MM.1S (cell line): ENCODE measurements at regions not wholly inside any gene's neighbourhood (a gene's known extent, or its start where the extent isn't known, plus 50 kb on each side); places are given as distances from the start of the nearest gene placed in this dataset.
"Not testable (repeated sequence)": the region's sequence is repeated elsewhere in the genome, so short reads cannot be mapped to it uniquely, and the experiment has no call there.

Experiments used
- DNase-seq: peaks from one replicate; pipeline ENCODE4 v3.0.0-alpha.2; 2015
- H2AFZ ChIP-seq: fragments of 300-600 bp; sonication (generic); 2 replicates; pipeline ENCODE4 v1.6.0; 2016; ENCODE audit warnings: antibody characterized with exemption, low read length
- H3F3A ChIP-seq: fragments of 300-600 bp; sonication (generic); 2 replicates; pipeline ENCODE4 v1.6.1; 2016; ENCODE audit warnings: mild to moderate bottlenecking, antibody characterized with exemption, low read length, moderate library complexity, mixed read lengths; ENCODE audit not compliant: insufficient read depth
- H3K27ac ChIP-seq: fragments of 300-600 bp; sonication (generic); 2 replicates; pipeline ENCODE4 v1.5.1; 2016; ENCODE audit warnings: mild to moderate bottlenecking, low read length
- H3K27me3 ChIP-seq: fragments of 300-600 bp; sonication (generic); replicated peaks from 2 replicates; pipeline ENCODE4 v1.6.0; 2016; ENCODE audit warnings: low read length; ENCODE audit not compliant: insufficient read depth
- H3K36me3 ChIP-seq: fragments of 300-600 bp; sonication (generic); replicated peaks from 2 replicates; pipeline ENCODE4 v1.6.1; 2016; ENCODE audit warnings: mild to moderate bottlenecking, low read length, mixed read lengths; ENCODE audit not compliant: insufficient read depth
- H3K4me1 ChIP-seq: fragments of 300-600 bp; sonication (generic); 2 replicates; pipeline ENCODE4 v1.6.1; 2016; ENCODE audit warnings: low read length, mixed read lengths
- H3K4me2 ChIP-seq: fragments of 300-600 bp; sonication (generic); 2 replicates; pipeline ENCODE4 v1.6.0; 2016; ENCODE audit warnings: low read depth, low read length
- H3K4me3 ChIP-seq: fragments of 300-600 bp; sonication (generic); 2 replicates; pipeline ENCODE4 v1.5.1; 2016; ENCODE audit warnings: low read length, mixed read lengths
- H3K79me2 ChIP-seq: fragments of 300-600 bp; sonication (generic); 2 replicates; pipeline ENCODE4 v1.6.1; 2016; ENCODE audit warnings: mixed run types, low read length, mixed read lengths
- H3K9ac ChIP-seq: fragments of 300-600 bp; sonication (generic); 2 replicates; pipeline ENCODE4 v1.6.1; 2016; ENCODE audit warnings: low read length, mixed read lengths
- H3K9me2 ChIP-seq: fragments of 300-600 bp; sonication (generic); replicated peaks from 2 replicates; pipeline ENCODE4 v1.6.1; 2016; ENCODE audit warnings: mild to moderate bottlenecking, low read length, mixed read lengths; ENCODE audit not compliant: insufficient read depth
- H3K9me3 ChIP-seq: fragments of 300-600 bp; sonication (generic); replicated peaks from 2 replicates; pipeline ENCODE4 v1.6.1; 2016; ENCODE audit warnings: mild to moderate bottlenecking, low read length, mixed read lengths; ENCODE audit not compliant: insufficient read depth
- H4K20me1 ChIP-seq: fragments of 300-600 bp; sonication (generic); 2 replicates; pipeline ENCODE4 v1.6.1; 2016; ENCODE audit warnings: mild to moderate bottlenecking, low read length, moderate library complexity, mixed read lengths; ENCODE audit not compliant: insufficient read depth
- CTCF ChIP-seq: fragments of 300-600 bp; sonication (generic); IDR thresholded peaks from 2 replicates; pipeline ENCODE4 v1.5.1; 2016; ENCODE audit warnings: antibody characterized with exemption, low read length, mixed read lengths
- EZH2 ChIP-seq: fragments of 300-600 bp; sonication (generic); optimal IDR thresholded peaks from 2 replicates; pipeline ENCODE3; 2017; ENCODE audit warnings: low read depth, mild to moderate bottlenecking, antibody characterized with exemption, low read length, mixed read lengths
- EZH2phosphoT487 ChIP-seq: fragments of 300-600 bp; sonication (generic); IDR thresholded peaks from 2 replicates; pipeline ENCODE4 v1.6.1; 2018; ENCODE audit warnings: antibody characterized with exemption, low read length

DNA sequence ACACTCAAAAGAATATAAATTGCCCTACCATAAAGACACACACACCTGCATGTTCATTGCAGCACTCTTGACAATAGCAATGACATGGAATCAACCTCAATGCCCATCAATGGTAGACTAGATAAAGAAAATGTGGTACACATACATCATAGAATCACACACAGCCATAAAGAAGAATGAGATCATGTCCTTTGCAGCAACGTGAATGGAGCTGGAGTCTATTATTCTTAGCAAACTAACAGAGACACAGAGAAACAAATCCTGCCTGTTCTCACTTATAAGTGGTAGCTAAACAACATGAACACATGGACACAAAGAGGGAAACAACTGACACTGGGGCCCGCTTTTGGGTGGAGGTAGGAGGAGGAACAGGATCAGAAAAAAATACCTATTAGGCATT lies 2062.2 kb upstream of the CDH6 start:
- H3K9me2 ChIP-seq, result no peaks in the 10 kb centered on the region
- H3K27ac ChIP-seq, result no peak overlapping the region
- H3K79me2 ChIP-seq, result no peaks in the 10 kb centered on the region
- no peaks in the 10 kb centered on the region for H3K9me3 ChIP-seq
- no peak for TF ChIP-seq CTCF
- TF ChIP-seq EZH2phosphoT487, result no peak
- TF ChIP-seq EZH2, result no peak
- no peak overlapping the region for H2AFZ ChIP-seq
- no peak overlapping the region for H3K4me2 ChIP-seq
- no peaks in the 10 kb centered on the region for H3K27me3 ChIP-seq
- no peak for DNase-seq
- H3F3A ChIP-seq, result no peaks in the 10 kb centered on the region
- no peaks in the 10 kb centered on the region for H3K4me1 ChIP-seq
- H3K9ac ChIP-seq, result no peak overlapping the region
- no peak overlapping the region for H3K4me3 ChIP-seq
- H4K20me1 ChIP-seq, result no peaks in the 10 kb centered on the region
- H3K36me3 ChIP-seq, result no peaks in the 10 kb centered on the region

- DNase-seq, result no peak
- Histone ChIP-seq H4K20me1 (no peaks in the 10 kb centered on the region), H3K9ac (no peak overlapping the region), H3K9me3 (no peaks in the 10 kb centered on the region), H2AFZ (no peak overlapping the region), H3K4me2 (no peak overlapping the region), H3K4me1 (no peaks in the 10 kb centered on the region), H3K27me3 (no peaks in the 10 kb centered on the region), H3K27ac (no peak overlapping the region), H3K9me2 (no peaks in the 10 kb centered on the region), H3K4me3 (no peak overlapping the region), H3F3A (no peaks in the 10 kb centered on the region), H3K36me3 (no peaks in the 10 kb centered on the region), H3K79me2 (no peaks in the 10 kb centered on the region)
- TF ChIP-seq CTCF (no peak), EZH2phosphoT487 (no peak), EZH2 (no peak)
Observed at GRCh38 chr5:29130786-29131185, 2062.7 kb upstream of the CDH6 start.

DNA sequence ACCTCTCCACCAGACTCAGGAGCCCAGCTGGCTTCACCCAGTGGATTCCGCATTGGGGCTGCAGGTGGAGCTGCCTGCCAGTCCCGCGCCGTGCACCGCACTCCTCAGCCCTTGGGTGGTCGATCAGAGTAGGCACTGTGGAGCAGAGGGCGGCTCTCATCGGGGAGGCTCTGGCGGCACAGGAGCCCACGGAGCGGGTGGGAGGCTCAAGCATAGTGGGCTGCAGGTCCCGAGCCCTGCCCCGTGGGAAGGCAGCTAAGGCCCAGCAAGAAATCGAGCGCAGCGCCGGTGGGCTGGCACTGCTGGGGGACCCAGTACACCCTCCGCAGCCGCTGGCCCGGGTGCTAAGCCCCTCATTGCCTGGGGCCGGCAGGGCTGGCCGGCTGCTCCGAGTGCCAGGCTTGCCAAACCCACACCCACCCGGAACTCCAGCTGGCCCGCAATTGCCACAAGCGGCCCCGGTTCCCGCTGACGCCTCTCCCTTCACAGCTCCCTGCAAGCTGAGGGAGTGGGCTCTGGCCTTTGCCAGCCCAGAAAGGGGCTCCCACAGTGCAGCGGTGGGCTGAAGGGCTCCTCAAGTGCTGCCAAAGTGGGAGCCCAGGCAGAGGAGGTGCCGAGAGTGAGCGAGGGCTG lies 2065.8 kb upstream of the CDH6 start:
- not testable (repeated sequence) for H3K4me1 ChIP-seq, H4K20me1 ChIP-seq, H3K36me3 ChIP-seq, H2AFZ ChIP-seq, H3K9me3 ChIP-seq, H3K9me2 ChIP-seq, H3K79me2 ChIP-seq, H3F3A ChIP-seq, H3K27ac ChIP-seq, H3K9ac ChIP-seq, H3K4me2 ChIP-seq, H3K4me3 ChIP-seq, H3K27me3 ChIP-seq, DNase-seq

DNA sequence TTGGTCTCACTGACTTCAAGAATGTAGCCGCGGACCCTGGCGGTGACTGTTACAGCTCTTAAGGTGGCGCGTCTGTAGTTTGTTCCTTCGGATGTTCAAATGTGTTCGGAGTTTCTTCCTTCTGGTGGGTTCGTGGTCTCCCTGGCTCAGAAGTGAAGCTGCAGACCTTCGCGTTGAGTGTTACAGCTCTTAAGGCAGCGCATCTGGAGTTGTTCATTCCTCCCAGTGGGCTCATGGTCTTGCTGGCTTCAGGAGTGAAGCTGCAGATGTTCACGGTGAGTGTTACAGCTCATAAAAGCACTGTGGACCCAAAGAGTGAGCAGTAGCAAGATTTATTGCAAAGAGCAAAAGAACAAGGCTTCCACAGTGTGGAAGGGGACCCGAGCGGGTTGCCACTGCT lies 2067.0 kb upstream of the CDH6 start:
- H3F3A ChIP-seq, H3K4me2 ChIP-seq, H3K9me2 ChIP-seq, H3K27ac ChIP-seq, H3K36me3 ChIP-seq, DNase-seq, H4K20me1 ChIP-seq, H3K4me3 ChIP-seq, H2AFZ ChIP-seq, H3K9me3 ChIP-seq, H3K4me1 ChIP-seq, H3K79me2 ChIP-seq, H3K9ac ChIP-seq, H3K27me3 ChIP-seq: not testable (repeated sequence)
